ENCODE measurements at regions not wholly inside any gene's neighbourhood (a gene's known extent, or its start where the extent isn't known, plus 50 kb on each side); places are given as distances from the start of the nearest gene placed in this dataset.
A peak's percentile ranks its signal among the peaks of the same experiment; 100 is the strongest.

GRCh38 chr10:6342096-6342685 is 139.5 kb downstream of the PFKFB3 start:
- no peak for DNase-seq (ENCODE audit: low spot score)

- no peak for DNase-seq (ENCODE audit: low spot score)
Measured at GRCh38 chr10:6343305-6344010, 140.7 kb downstream of the PFKFB3 start.

- DNase-seq (ENCODE audit: low spot score) = no peak
Measured at GRCh38 chr10:6345404-6345803, 142.7 kb downstream of the PFKFB3 start.

DNA sequence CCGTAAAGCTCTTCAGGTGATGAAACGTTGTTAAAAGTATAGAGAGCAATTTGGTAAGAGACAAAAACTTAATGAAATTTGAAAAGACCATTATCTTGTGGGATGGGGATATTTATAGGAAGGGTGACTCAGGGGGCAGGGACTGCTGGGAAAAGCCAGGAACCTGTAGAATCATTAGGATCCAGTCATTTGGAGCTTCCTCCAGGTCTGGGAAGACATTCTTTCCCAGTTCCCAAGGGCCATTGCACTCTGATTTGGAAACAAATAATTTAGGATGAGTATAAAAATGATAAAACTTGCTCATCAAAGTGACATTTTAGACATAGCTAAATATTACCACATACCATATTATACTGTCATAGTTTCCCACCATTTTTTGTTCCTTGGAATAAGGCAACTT is 143.9 kb downstream of the PFKFB3 start:
- no peak for DNase-seq (ENCODE audit: low spot score)

GRCh38 chr10:6347391-6347951 is 144.7 kb downstream of the PFKFB3 start:
- DNase-seq (ENCODE audit: low spot score) = no peak

GRCh38 chr10:6348096-6348874 is 145.6 kb downstream of the PFKFB3 start:
- no peak for DNase-seq (ENCODE audit: low spot score)

DNA sequence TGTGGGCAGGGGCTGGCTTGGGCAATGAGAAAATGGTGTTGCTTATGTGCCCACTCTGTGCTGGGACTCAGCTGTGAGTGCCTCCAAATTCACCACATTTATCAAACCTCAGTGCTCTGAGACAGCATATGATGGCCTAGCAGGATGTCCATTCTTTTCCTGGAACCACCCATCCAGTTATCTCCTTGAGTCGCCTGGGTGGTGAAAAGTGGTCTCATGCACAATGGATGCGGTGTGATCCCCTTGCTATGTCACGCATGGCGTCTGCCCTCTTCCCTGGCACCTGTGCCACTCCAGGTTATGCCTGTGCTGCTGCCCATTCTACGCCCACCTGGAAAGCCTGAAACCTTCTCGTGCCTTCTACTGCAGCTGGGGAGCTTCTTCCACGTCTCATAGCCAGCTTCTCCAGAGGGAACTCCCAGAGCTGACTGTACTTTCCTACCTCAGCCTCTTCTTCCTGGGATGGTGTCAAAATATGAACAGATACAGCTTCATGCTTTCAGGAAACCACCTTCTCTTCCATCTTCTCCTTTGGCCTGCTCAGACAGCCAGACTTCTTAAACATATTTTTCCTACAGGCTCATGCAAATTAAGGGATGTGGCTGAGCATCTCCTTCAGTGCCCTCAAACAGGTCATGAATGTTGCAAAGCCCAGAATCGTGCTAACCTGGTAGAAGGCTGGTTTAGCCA is 147.3 kb downstream of the PFKFB3 start:
- DNase-seq (ENCODE audit: low spot score) = no peak

DNA sequence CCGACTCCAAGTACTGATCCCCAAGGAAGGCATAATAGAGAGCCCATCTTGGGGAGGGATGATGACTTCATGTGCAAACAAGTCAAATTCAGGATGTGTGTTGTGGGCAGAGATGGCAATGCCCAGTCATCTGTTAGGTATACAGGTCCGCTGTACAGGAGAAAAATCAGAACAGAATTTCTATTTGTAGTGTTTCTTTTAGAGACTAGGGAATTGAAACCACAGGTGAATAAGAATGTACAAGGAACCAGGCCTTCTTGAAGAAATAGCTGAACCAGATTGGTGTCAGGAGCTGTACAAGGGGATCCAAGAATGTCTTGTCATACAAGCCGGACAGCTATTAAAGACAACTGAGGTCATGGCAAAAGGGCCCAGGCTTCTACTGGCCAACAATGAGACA is 147.9 kb downstream of the PFKFB3 start:
- no peak for DNase-seq (ENCODE audit: low spot score)

DNA sequence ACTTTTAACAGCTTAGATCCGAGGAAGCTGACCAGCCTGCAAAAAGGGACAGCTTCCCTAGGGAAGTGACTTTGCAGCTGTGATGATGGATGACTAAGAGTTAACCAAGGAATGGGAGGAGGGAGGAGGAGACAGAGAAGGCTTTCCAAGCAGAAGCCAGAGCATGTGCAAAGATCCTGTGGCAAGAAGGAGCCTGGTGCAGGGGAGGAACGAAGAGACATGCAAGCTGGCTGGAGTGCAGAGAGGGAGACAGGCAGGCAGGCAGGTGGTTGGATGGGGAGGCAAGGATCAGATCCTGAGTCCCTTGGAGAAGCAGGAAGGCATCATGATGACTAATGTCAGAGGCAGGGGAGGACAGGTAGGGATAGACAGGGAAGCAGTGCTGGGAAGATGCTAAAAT is 148.8 kb downstream of the PFKFB3 start:
- DNase-seq (ENCODE audit: low spot score) = peak; percentile 24

DNA sequence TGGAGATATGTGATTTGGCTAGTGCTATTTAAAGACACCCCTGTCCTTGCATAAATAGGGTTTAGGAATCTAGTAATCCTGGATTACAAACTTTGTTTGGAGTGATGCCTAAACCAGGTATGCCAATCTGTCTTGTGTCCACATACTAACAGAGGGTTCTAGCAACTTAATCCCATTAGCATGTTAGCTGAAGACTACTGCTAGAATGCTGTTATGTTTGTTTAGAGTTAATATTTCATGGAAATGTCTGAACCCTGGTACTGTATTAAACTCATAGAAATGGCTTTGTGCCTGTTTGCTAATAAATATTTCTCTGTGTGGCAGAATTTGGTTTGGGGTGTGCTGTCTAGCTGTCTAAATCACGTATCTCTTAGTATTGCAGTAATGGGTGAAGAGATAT is 150.8 kb downstream of the PFKFB3 start:
- DNase-seq (ENCODE audit: low spot score) = no peak

GRCh38 chr10:6354168-6354772 is 151.5 kb downstream of the PFKFB3 start:
- no peak for DNase-seq (ENCODE audit: low spot score)

GRCh38 chr10:6356280-6356793 is 153.6 kb downstream of the PFKFB3 start:
- DNase-seq (ENCODE audit: low spot score) = no peak

- DNase-seq (ENCODE audit: low spot score) = no peak
Measured at GRCh38 chr10:6361869-6362268, 159.1 kb downstream of the PFKFB3 start.

DNA sequence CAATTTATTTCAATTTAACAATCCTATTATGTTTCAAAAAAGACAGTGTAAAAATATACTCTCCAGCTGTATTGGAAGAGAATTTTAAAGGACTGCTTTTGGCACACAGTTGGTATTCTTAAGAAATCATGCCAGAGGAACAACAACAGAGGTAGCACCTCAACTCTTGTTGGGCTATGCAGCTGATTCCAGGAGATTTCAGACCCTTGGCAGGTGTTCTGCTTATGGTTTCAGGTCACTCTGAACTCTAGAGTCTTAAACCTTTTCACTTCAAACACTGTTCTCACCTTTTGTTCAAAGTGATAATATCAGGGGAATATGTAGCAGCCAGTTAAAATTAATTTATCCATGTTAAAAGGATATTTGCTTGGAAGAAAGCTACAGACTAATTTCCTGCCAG is 160.1 kb downstream of the PFKFB3 start:
- no peak for DNase-seq (ENCODE audit: low spot score)

GRCh38 chr10:6363511-6363910 is 160.8 kb downstream of the PFKFB3 start:
- no peak for DNase-seq (ENCODE audit: low spot score)

- no peak for DNase-seq (ENCODE audit: low spot score)
Measured at GRCh38 chr10:6364283-6364682, 161.6 kb downstream of the PFKFB3 start.

DNA sequence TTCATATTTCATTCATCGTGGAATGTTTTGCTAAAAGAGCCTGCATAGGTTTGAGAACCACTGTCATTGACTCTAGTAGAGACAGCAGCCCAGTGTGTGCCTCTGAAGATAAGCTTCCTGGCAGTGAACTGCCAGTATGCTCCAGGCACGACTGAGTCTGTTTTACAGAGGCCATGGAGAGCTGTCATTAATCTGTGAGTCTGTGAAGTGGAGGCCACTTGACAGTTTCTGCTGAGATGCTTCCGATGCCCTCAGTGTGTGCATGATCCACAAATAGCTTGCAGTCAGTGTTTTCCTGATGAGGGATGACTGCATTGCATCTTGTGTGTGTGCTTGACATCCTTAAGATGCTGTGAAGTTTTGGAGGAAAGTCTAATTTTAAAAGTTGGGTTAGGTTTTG is 162.2 kb downstream of the PFKFB3 start:
- no peak for DNase-seq (ENCODE audit: low spot score)

DNA sequence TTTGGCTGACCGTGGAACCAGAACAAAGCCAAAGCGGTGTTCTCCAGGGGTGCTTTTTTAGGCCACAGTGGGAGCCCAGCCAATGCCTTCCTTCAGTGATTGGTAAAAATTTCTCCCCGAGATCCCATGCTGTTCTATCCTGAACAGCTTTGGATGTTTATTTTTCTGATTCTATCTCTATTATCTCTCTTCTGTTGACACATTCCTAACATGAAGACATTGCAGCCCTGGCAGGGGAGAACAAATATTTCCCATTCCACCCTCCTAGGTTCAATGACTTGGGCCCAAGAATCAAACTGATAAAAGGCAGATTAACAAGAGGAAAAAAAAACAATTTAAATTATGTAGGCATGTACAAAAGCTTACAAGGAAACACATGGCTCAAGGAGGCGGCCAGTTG is 162.7 kb downstream of the PFKFB3 start:
- no peak for DNase-seq (ENCODE audit: low spot score)
